Lower lobe of right lung (tissue), 2 donors: ENCODE measurements at regions not wholly inside any gene's neighbourhood (a gene's known extent, or its start where the extent isn't known, plus 50 kb on each side); places are given as distances from the start of the nearest gene placed in this dataset.

ENCODE experiments used
- ATAC-seq, 2 donors: fragments of 200-7000 bp; cut with Tn5 transposase; one replicate each; pipeline ENCODE4 v1.9.1; 2020 to 2022; ENCODE audit warnings: mild to moderate bottlenecking in 2 of 2, moderate library complexity in 2 of 2
- DNase-seq: peaks from one replicate; pipeline ENCODE4 v3.0.0-alpha.2; 2020
- H3K27ac ChIP-seq: fragments of 200-600 bp; one replicate; pipeline ENCODE4 v1.8.0; 2022
- H3K27me3 ChIP-seq: fragments of 200-600 bp; one replicate; pipeline ENCODE4 v1.8.0; 2022; ENCODE audit warnings: low read depth
- H3K36me3 ChIP-seq: fragments of 200-600 bp; one replicate; pipeline ENCODE4 v1.8.0; 2022; ENCODE audit warnings: mild to moderate bottlenecking
- H3K4me1 ChIP-seq: fragments of 200-600 bp; one replicate; pipeline ENCODE4 v1.8.0; 2022
- H3K4me3 ChIP-seq: fragments of 200-600 bp; one replicate; pipeline ENCODE4 v1.8.0; 2022; ENCODE audit warnings: mild to moderate bottlenecking
- H3K9me3 ChIP-seq: fragments of 200-600 bp; one replicate; pipeline ENCODE4 v1.8.0; 2022
- intact Hi-C: fragments of 100-400 bp; cut with DNase I; formaldehyde crosslinking; loops from one replicate; pipeline ENCODE4 v1.11.0; 2022
- TF ChIP-seq, protein P1 (sequence below): fragments of 200-600 bp; IDR thresholded peaks from one replicate; pipeline ENCODE4 v1.8.0; 2022; ENCODE audit warnings: antibody characterized with exemption, mild to moderate bottlenecking
- donor health status: DM: no; HTN: yes; CAD: no; lungs with severe emphysema.

DNA sequence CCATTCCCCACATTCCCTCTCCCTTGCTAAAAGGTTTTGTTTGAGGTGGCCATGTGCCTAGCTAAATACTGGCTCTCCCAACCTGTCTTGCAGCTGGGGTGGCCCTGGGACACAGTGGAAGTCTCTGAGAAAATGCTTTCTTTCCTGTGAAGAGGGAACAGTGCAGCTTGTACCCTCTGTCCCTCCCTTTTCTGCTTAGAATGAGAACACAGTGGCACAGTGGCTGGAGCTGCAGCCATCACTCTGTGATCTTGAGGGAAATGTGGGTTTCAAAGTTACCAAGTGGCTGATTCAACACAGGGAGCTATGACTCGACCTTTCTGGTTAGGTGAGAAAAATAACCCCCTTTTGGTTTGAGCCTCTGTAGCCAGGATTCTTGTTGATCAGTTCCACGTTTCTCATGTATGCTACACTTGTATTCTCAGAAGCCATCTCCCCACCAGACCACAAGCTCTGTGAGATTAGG, 62.7 kb upstream of the CARD11 start:
- H3K27ac ChIP-seq: no peak overlapping the region
- H3K27me3 ChIP-seq: no peaks in the 10 kb centered on the region
- DNase-seq: no peak

DNA sequence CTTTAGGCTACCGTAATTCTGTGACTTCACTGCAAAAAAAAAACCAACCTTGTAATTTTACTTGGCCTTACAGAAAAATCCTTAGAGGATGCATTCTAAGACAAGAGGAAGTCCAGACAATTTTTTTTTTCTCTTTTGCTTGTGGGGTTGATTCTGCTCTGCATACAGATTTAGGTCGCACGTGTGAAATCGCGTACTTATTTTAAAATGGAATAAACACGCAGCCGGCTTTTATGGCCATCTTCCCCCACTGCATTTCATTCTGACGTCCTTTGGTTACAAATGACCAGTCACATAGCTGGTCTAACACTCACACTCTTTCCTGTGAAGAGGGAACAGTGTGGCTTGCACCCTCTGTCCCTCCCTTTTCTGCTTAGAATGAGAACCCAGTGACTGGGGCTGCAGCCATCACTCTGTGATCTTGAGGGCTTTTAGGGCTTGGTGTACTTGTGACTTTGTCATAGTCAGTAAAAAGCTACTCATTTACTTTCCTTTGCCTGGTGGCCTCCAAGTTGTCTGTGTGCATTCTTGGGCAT, 63.6 kb upstream of the CARD11 start:
- Histone ChIP-seq H3K9me3 (no peaks in the 10 kb centered on the region), H3K27me3 (no peaks in the 10 kb centered on the region), H3K4me1 (no peaks in the 10 kb centered on the region), H3K4me3 (no peak overlapping the region), H3K27ac (no peak overlapping the region), H3K36me3 (no peaks in the 10 kb centered on the region)
- no peak for DNase-seq
- TF ChIP-seq, protein P1, sequence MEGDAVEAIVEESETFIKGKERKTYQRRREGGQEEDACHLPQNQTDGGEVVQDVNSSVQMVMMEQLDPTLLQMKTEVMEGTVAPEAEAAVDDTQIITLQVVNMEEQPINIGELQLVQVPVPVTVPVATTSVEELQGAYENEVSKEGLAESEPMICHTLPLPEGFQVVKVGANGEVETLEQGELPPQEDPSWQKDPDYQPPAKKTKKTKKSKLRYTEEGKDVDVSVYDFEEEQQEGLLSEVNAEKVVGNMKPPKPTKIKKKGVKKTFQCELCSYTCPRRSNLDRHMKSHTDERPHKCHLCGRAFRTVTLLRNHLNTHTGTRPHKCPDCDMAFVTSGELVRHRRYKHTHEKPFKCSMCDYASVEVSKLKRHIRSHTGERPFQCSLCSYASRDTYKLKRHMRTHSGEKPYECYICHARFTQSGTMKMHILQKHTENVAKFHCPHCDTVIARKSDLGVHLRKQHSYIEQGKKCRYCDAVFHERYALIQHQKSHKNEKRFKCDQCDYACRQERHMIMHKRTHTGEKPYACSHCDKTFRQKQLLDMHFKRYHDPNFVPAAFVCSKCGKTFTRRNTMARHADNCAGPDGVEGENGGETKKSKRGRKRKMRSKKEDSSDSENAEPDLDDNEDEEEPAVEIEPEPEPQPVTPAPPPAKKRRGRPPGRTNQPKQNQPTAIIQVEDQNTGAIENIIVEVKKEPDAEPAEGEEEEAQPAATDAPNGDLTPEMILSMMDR: no peak
- intact Hi-C loops: no loop called here
- no peak for ATAC-seq

More for the DNA sequence above, 62.7 kb upstream of the CARD11 start:
- TF ChIP-seq, protein P1: no peak
- Histone ChIP-seq H3K36me3 (no peaks in the 10 kb centered on the region), H3K9me3 (no peaks in the 10 kb centered on the region), H3K4me3 (no peak overlapping the region), H3K4me1 (no peaks in the 10 kb centered on the region)
- intact Hi-C loops: no loop called here
- peak in 1 of 2 donors; percentile 58 for ATAC-seq

DNA sequence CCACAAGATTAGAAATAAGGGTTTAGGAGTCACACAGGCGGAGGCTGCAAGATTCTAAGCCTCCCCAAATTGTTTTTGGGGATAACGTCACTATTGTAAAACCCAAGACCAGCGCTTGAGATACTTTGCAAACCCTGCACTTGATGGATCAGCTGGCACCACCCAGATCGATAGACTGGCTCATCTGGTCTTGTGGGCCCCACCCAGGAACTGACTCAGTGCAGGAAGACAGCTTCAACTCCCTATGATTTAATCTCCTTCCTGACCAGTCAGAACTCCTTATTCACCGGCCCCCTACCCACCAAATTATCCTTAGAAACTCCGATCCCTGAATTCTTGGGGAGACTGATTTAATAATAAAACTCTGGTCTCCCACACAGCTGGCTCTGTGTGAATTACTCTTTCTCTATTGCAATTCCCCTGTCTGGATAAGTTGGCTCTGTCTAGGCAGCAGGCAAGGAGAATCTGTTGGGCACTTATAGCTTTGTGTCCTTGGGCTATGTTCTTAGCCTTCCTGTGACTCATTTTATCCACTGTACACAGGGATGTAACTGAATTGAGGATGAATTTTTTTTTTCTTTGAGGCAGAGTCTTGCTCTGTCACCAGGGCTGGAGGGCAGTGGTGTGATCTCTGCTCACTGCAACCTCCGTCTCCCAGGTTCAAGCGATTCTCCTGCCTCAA, 64.4 kb upstream of the CARD11 start:
- TF ChIP-seq, protein P1: no peak
- no peak for DNase-seq
- intact Hi-C loops: no loop called here
- ATAC-seq: no peak
- Histone ChIP-seq H3K4me3 (no peak overlapping the region), H3K4me1 (no peaks in the 10 kb centered on the region), H3K36me3 (no peaks in the 10 kb centered on the region), H3K27me3 (no peaks in the 10 kb centered on the region), H3K27ac (no peak overlapping the region), H3K9me3 (no peaks in the 10 kb centered on the region)

DNA sequence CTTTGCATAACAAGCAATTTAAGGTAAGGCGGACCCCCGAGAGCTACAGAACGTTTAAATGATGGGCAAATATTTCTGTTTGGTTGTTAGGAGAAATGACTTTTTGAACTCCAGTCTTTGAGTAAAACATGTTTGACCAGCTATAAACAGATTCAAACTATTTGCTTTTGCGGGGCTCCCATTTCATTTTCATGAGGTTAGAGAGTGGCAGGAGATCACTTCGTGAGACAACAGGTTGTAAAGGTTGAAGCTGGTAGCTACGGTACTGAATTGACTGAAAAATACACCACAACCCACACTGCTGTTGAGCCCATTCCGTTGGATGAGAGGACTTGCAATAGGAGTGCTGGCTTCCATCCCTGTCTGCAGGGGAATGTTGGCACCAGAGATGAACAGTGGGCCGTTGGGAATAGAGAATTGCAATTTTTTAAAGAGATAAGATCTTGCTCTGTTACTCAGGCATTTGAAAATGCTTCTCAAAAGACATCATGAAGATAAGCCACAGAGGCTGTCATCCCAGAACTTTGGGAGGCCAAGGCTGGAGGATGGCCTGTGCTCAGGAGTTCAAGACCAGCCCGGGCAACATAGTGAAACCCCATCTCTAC, 65.7 kb upstream of the CARD11 start:
- no peak for ATAC-seq
- TF ChIP-seq, protein P1: no peak
- Histone ChIP-seq H3K4me1 (no peaks in the 10 kb centered on the region), H3K9me3 (no peaks in the 10 kb centered on the region), H3K4me3 (no peak overlapping the region), H3K27me3 (no peaks in the 10 kb centered on the region), H3K36me3 (no peaks in the 10 kb centered on the region), H3K27ac (no peak overlapping the region)
- intact Hi-C loops: no loop called here
- DNase-seq: no peak

DNA sequence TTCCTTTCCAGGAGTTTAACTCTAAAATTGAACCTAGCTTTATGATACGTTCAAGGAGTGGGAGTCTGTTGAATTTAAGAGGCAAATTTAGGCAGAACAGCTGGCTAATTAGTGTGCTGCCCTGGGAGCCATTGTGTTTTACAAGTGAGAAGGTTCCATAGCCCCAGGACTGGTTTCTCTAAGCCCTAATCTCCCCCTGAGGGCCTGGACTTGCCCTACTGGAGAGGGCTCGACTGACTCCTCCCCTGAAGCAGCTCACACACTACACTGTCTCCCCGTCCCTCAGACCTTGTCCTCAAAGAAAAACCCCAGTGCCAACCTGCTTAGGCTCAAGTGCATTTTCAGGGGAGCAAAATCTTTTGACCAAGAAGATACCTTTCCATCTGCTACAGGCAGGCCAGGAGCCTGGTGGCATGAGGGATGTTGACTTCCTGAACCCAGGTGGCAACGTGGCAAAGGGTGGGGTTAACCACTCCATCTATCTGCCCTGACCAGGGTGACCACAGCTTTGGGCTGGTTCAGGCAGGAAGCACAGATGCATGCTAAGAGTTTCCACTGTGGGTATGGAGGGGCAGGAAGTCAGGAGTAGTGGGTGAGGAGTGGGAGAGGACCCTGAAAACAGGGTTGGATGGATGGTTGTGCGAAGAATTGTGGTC, 68.9 kb upstream of the CARD11 start:
- no peak for DNase-seq
- intact Hi-C loops: no loop called here
- ATAC-seq: peak in 1 of 2 donors; percentile 47
- no peaks in the 10 kb centered on the region for H3K27me3 ChIP-seq
- no peaks in the 10 kb centered on the region for H3K4me1 ChIP-seq
- H3K36me3 ChIP-seq: no peaks in the 10 kb centered on the region
- H3K27ac ChIP-seq: no peak overlapping the region
- no peak overlapping the region for H3K4me3 ChIP-seq
- no peaks in the 10 kb centered on the region for H3K9me3 ChIP-seq
- TF ChIP-seq, protein P1: no peak
